PC-9 (cell line): ENCODE measurements at regions not wholly inside any gene's neighbourhood (a gene's known extent, or its start where the extent isn't known, plus 50 kb on each side); places are given as distances from the start of the nearest gene placed in this dataset.

Source experiments
- EZH2 ChIP-seq: fragments of 200-600 bp; sonication (generic); IDR thresholded peaks from 2 replicates; pipeline ENCODE4 v1.8.0; 2017; ENCODE audit warnings: antibody characterized with exemption, low read depth
- TF ChIP-seq, protein P1 (sequence below): fragments of 200-600 bp; sonication (generic); conservative IDR thresholded peaks from 2 replicates; pipeline ENCODE4 v1.6.1; 2017; ENCODE audit warnings: mixed run types, antibody characterized with exemption, mild to moderate bottlenecking, moderate library complexity

DNA sequence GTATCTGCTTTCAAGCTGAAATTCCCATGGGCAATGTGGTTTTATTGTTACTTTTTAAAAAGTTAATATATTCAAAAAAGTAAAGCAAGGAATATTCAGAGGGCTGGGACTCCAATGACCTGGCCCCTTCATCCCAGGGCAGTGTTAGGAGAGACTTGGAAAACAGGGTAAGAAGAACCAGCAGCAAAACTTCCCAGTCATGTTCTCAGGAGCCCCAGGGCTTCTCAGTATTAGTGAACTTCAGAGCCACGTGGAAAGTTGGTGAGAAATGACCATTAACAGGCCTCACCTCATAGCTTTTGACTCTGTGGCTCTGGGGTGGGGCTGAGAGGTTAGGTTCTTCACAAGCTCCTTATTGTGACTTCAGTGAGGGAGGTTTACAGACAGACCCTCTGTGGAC is 230.4 kb upstream of the KCNG1 start:
- TF ChIP-seq, protein P1, sequence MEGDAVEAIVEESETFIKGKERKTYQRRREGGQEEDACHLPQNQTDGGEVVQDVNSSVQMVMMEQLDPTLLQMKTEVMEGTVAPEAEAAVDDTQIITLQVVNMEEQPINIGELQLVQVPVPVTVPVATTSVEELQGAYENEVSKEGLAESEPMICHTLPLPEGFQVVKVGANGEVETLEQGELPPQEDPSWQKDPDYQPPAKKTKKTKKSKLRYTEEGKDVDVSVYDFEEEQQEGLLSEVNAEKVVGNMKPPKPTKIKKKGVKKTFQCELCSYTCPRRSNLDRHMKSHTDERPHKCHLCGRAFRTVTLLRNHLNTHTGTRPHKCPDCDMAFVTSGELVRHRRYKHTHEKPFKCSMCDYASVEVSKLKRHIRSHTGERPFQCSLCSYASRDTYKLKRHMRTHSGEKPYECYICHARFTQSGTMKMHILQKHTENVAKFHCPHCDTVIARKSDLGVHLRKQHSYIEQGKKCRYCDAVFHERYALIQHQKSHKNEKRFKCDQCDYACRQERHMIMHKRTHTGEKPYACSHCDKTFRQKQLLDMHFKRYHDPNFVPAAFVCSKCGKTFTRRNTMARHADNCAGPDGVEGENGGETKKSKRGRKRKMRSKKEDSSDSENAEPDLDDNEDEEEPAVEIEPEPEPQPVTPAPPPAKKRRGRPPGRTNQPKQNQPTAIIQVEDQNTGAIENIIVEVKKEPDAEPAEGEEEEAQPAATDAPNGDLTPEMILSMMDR, result no peak
- no peak for TF ChIP-seq EZH2
